ENCODE measurements at regions not wholly inside any gene's neighbourhood (a gene's known extent, or its start where the extent isn't known, plus 50 kb on each side); places are given as distances from the start of the nearest gene placed in this dataset.
A peak's percentile ranks its signal among the peaks of the same experiment; 100 is the strongest.

DNA sequence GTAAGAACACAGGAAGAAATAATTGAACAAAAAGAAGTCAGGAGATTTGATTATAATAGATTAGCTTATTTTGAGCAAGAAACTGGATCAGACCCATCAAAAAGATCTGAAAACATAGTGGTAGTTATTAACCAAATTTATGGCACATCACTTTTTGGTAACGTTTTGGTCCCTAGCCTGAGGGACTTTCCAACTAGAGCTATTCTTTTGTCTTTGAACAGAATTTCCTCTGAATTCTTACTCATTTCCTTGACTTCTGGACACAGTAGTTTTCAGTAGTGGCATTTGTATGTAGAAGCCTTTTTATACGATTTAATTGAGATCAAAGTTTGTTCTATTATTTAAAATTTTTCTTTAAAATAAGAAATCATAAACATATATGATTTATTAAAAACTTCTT is 96.5 kb upstream of the PDGFD start:
- no peak for DNase-seq

DNA sequence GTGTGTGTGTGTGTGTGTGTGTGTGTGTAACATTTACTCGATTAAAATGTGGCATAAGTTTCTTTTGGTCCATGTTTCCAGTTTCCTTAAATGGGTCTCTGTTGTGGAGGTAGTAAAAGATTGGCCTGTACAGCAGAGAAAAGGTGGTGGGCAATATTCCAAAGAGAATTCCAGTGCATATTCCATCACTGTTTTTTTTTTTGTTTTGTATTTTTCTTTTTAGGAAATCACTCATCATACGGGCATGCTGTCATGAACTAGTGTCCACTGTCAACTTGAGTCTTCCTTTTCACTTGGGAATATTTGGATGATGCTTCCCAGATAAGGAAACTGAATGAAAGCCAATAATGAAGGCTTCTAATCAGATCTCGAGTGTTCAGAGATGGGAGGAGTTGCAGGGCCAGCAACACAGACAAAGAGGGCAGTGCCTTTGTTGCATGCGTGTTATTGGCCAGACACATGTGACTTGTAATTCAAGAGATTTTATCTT is 95.2 kb upstream of the PDGFD start:
- no peak for DNase-seq

DNA sequence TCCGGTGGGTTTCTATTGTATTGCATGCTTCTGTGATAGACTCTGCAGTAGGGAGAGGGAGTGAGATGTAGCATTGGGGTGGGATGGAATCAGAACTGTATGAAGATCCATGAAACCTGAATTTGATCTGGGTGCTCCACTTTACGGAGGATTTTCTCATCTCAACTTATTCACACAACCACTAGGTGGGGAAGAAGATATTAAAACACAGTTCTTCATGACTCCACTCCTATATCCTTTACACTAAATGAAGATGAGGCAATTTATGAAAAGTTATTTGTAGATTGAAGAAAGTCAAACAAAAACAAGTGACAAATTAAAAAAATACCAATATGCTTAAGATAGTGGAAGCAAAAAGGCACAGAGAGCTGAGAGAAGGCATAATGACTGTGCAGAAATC is 92.6 kb upstream of the PDGFD start:
- no peak for DNase-seq

DNA sequence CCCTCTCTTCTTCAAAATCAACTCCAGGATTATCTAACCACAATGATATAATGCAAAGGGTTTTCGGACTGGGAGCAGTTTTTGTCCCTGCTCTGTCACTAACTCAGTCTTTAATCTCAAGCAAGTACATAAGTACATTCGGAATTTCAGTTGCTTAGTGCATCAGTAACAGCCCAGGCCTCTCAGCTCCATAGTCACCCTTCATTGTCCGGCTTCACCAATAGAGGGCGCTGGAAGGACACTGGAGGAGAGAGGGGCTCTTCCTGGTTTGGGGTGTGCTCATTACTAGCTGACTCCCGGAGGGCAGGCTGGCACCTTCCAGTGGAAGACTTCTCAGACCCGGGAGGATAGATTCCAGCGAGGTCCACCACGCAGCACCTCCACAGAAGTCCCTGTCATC is 90.4 kb upstream of the PDGFD start:
- peak in 1 of 56 donors; percentile 17 for DNase-seq

DNA sequence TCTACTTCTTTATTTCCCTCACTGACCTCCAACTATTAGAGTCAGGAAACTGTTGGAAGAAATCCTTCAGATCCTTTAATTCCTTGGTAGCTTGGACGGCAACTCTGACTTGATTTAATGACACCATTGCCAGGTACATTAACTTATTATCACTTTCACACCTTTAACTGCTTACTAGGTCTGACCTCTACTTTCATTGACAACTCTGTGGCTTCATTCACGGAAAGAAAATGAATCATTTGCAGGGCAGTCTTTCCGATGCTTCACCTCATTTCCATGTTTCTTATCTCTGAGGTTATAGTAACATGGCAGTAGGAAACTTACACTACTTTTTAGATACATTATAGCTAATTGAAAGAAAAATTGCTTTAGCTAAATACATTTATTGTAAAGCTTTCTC is 82.6 kb upstream of the PDGFD start:
- no peak for DNase-seq

DNA sequence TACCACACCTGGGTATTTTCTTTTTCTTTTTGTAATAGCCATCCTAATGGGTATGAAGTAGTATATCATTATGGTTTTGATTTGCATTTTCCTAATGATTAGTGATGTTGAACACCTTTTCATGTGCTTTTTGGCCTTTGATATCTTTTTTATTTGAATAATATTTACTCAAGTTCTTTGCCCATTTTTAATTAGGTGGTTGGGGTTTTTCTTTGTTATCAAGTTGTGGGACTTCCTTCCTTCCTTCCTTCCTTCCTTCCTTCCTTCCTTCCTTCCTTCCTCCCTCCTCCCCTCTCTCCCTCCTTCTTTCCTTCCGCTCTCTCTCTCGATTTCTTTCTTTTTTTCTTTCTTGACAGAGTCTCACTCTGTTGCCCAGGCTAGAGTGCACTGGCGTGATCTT is 75.0 kb upstream of the PDGFD start:
- DNase-seq = no peak

DNA sequence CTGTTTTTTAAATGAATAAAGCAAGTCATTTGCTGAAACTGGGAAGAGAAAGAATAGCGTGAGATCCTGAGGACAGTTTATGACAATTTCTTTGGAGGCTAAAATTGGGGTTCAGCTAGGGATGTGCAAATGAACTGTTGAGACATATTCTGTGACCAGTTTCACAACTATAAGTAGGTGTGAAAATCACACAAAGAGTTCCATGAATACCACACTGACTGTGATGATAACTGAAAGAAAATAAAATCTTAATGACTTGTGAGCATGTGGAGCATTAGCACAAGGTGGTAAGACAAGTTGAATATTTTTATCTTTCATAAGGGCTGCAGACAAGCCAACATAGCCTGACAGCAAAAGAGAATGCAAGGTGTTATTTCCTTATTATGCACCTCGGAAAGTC is 61.1 kb upstream of the PDGFD start:
- no peak for DNase-seq

DNA sequence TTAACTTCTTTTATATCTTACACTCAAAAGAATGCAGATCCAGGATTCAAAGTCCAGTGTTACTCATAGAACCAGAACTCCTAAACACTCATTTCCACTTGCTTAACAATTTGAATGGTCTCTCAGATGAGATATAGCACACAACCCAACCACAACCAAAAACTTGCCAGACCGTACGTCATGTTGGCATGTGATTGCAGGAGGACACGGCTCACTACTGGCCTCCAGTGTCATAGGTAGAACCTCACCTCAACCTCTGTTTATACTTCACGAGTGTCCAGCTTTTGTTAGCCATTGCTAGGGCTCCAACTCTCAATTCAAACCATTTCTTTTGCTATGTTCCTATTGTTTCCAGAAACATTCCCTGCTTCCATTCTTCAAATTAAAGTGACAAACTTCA is 58.5 kb upstream of the PDGFD start:
- DNase-seq = no peak

DNA sequence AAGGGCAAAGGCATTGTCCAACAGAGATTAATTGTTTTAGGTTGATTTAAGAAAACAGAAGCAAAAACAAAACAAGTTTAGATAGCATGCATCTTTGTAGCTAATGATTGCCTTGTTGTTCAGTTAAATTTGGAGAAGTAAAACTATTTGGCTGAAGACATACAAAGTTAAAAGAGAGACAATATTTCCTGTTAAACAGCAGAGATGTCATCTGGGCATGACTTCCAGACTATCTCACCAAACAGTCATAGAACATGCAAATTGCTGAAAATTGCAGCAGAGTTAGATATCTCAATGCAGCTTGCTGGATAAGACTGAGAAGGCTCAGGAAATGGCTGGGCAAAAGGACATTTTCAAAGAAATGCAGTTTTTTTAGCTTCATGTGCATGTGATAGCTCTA is 57.5 kb upstream of the PDGFD start:
- DNase-seq = no peak

DNA sequence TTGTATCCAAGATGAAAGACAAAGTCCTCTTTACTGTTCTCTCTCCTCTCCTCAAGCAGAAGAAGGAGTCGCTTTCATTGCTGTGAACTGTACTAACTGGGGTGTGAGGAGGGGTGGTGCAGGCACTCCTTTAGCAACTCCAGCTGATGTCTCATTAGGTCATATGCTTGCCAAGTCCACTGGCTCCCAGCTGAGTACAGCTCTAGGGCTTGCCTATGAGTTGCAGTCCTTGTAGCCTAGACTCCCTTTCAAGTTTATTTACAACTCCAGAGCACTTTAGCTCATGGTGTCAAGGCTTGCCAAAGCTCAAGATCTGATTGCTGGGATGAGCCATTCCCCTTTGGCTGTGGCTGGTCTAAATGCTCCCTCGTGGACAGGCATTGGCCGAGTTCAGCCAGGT is 55.1 kb upstream of the PDGFD start:
- no peak for DNase-seq

DNA sequence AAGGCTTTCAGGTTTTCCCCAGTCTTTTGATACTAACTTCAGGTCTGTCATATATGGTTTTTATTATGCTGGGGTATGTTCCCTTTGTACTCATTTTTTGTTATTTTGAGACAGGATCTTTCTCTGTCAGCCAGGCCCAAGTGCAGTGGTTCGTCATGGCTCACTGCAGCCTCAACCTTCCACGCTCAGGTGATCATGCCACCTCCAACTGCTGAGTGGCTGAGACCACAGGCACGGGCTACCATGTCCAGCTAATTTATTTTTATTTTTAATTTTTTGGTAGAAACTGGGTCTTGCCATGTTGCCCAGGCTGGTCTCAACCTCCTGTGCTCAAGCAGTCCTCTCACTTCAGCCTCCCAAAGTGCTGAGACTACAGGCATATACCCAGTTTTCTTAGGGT is 50.6 kb upstream of the PDGFD start:
- DNase-seq = no peak
